Stimulated activated CD8-positive, alpha-beta memory T cell treated with anti-CD3 and anti-CD28 coated beads, Interleukin-15, amount 100 ng/mL, for 4 hours (primary cell): ENCODE measurements at regions not wholly inside any gene's neighbourhood (a gene's known extent, or its start where the extent isn't known, plus 50 kb on each side); places are given as distances from the start of the nearest gene placed in this dataset.

Experiments
- DNase-seq, 2 donors: peaks; one replicate each; pipeline ENCODE4 v3.0.0-alpha.2; 2020; ENCODE audit warnings: low read depth in 2 of 2

- DNase-seq, result no peak
These were observed 112.9 kb upstream of the SLC6A11 start for GRCh38 chr3:10702961-10703740.

- DNase-seq, result no peak
These were observed 112.2 kb upstream of the SLC6A11 start for GRCh38 chr3:10703875-10704274.

- DNase-seq, result no peak
These were observed 109.8 kb upstream of the SLC6A11 start for GRCh38 chr3:10706156-10706739.

GRCh38 chr3:10706740-10707399 is 109.2 kb upstream of the SLC6A11 start:
- no peak for DNase-seq

- no peak for DNase-seq
These were observed 108.4 kb upstream of the SLC6A11 start for GRCh38 chr3:10707400-10708215.

- no peak for DNase-seq
These were observed 107.7 kb upstream of the SLC6A11 start for GRCh38 chr3:10708216-10708893.

GRCh38 chr3:10709110-10709781 is 106.8 kb upstream of the SLC6A11 start:
- no peak for DNase-seq

- DNase-seq, result no peak
These were observed 103.9 kb upstream of the SLC6A11 start for GRCh38 chr3:10712121-10712520.

- DNase-seq, result no peak
These were observed 102.4 kb upstream of the SLC6A11 start for GRCh38 chr3:10713656-10714055.

GRCh38 chr3:10715886-10716285 is 100.1 kb upstream of the SLC6A11 start:
- DNase-seq, result no peak

GRCh38 chr3:10716964-10717363 is 99.1 kb upstream of the SLC6A11 start:
- no peak for DNase-seq

GRCh38 chr3:10717756-10718155 is 98.3 kb upstream of the SLC6A11 start:
- DNase-seq, result no peak

- DNase-seq, result no peak
These were observed 94.9 kb upstream of the SLC6A11 start for GRCh38 chr3:10721101-10721500.

GRCh38 chr3:10722911-10723310 is 93.1 kb upstream of the SLC6A11 start:
- DNase-seq, result no peak

- DNase-seq, result no peak
These were observed 92.0 kb upstream of the SLC6A11 start for GRCh38 chr3:10723991-10724390.

- no peak for DNase-seq
These were observed 91.0 kb upstream of the SLC6A11 start for GRCh38 chr3:10725067-10725466.

GRCh38 chr3:10725846-10726245 is 90.2 kb upstream of the SLC6A11 start:
- DNase-seq, result no peak

GRCh38 chr3:10726787-10727186 is 89.2 kb upstream of the SLC6A11 start:
- no peak for DNase-seq

GRCh38 chr3:10729439-10729838 is 86.6 kb upstream of the SLC6A11 start:
- DNase-seq, result no peak

GRCh38 chr3:10732292-10732691 is 83.7 kb upstream of the SLC6A11 start:
- DNase-seq, result no peak

- DNase-seq, result no peak
These were observed 82.7 kb upstream of the SLC6A11 start for GRCh38 chr3:10733297-10733696.
